HG02981 (cell line): ENCODE measurements at regions not wholly inside any gene's neighbourhood (a gene's known extent, or its start where the extent isn't known, plus 50 kb on each side); places are given as distances from the start of the nearest gene placed in this dataset.
"Not testable (repeated sequence)": the region's sequence is repeated elsewhere in the genome, so short reads cannot be mapped to it uniquely, and the experiment has no call there.

Source experiments
- ATAC-seq: cut with Tn5 transposase; IDR thresholded peaks from one replicate; pipeline ENCODE4 v1.9.1; 2021; ENCODE audit warnings: mild to moderate bottlenecking, moderate library complexity; ENCODE audit not compliant: unreplicated experiment

DNA sequence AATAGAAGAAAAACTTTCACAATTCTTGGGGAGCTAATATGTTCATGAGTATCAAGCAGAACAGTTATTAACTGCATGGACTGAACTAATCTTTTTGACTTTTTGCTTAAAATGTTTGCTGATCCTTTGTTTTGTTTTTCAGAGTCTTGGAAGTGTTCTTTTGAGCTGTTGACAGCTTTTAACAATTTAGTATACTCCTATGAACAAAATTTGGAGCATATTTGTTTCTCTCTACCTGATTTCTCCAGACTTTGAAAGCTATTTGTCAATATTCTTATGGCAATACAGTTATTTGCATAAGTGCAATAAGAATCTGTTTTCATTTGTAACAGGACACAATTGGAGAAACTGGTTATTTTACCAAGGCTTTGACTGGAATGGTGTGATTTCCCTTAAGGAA, 192.0 kb upstream of the ETV3 start:
- not testable (repeated sequence) for ATAC-seq

DNA sequence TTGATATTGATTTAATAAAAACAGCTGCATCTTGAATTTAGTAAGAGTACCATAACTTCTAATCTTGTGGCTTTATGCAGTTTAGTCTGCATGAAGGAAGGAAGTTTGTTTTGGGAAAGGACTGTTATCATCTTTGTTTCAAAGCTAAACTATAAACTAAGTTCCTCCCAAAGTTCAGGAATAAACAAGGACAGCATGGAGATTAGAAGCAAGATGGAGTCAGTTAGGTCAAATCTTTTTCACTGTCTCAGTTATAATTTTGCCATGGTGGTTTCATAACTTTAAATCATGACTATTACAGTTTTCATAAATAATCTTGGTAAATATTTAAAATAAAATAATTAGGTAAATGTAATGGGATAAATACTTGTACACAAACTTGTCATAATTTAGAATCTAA, 189.9 kb upstream of the ETV3 start:
- ATAC-seq, result not testable (repeated sequence)

DNA sequence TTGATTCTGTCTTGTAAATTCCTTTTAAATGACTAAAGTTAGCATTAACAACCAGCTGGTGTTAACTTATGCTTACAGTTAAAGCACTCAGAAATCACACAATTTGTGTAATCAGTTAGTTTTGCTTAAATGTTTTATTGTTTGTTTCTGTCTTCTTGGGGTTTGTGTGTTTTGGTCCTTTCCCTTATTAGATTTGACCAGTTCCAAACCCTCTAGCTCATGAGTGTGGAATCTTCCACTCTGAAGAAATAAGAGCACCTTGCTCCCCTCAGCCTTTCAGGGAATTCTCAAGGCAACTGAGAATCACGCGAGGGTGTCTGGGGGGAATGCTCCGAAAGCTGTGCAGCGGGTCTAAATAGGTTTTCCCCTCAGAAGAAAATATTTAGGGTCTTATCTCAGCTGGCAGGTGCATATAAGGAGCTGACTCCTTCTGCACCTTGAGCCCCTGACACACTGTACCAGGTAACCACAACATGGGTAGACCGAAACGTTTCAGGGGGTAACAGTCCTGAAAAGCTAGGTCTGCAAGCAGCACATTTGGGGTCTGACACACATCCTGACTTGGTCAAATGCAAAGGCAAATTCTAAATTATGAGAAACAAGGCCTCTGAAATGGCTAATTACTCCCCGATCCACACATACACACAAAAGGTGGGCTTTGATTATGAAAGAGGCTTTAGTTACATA, 188.1 kb upstream of the ETV3 start:
- no peak for ATAC-seq

DNA sequence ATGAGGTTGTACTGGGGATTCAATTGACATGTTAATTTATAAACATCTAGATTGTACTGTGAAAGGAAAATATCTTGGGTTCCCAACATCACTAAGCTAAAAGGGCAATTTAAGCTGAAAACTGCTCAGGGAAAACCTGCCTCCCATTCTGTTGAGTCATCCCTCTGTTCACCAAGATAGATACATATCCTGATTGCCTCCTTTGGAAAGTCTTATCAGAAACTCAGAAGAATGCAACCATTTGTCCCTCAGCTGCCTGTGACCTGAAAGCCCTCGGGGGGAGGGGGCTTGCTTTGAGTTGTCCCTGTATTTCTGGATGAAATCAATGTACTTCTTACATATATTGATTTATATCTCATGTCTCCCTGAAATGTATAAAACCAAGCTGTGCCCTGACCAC, 187.0 kb upstream of the ETV3 start:
- ATAC-seq, result no peak

DNA sequence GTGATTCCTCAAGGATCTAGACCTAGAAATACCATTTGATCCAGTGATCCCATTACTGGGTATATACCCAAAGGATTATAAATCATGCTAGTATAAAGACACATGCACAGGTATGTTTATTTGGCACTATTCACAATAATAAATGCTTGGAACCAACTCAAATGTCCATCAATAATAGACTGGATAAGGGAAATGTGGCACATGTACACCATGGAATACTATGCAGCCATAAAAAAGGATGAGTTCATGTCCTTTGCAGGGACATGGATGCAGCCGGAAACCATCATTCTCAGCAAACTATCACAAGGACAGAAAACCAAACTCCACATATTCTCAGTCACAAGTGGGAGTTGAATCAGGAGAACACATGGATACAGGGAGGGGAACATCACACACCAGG, 183.8 kb upstream of the ETV3 start:
- ATAC-seq, result not testable (repeated sequence)

DNA sequence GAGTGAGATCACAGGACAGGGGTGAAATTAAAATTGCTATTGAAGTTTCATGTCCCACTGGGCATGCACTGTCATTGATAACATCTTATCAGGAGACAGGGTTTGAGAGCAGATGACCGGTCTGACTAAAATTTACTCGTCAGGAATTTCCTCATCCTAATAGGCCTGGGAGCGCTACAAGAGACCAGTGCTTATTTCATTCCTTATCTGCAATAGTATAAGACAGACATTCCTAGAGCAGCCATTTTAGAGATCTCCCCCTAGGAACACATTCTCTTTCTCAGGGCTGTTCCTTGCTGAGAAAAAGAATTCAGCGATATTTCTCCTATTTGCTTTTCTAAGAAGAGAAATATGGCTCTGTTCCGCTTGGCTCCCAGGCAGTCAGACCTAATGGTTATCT, 181.4 kb upstream of the ETV3 start:
- no peak for ATAC-seq

DNA sequence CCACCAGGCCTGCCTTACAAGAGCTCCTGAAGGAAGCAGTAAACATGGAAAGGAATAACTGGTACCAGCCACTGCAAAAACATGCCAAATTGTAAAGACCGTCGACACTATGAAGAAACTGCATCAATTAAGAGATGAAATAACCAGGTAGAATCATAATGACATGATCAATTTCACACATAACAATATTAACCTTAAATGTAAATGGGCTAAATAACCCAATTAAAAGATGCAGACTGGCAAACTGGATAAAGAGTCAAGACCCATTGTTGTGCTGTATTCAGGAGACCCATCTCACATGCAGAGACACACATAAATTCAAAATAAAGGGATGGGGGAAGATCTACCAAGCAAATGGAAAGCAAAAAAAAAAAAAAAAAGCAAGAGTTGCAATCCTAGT, 179.0 kb upstream of the ETV3 start:
- not testable (repeated sequence) for ATAC-seq

DNA sequence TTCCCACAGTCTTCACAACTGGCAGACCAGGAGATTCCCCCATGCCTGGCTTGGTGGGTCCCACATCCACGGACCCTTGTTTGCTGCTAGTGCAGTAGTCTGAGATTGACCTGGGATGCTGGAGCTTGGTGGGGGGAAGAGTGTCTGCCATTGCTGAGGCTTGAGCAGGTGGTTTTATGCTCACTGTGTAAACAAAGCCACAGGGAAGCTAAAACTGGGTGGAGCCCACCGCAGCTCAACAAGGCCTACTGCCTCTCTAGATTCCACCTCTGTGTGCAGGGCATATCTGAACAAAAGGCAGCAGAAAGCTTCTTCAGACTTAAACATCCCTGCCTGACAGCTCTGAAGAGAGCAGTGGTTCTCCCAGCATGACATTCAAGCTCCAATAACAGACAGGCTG, 177.3 kb upstream of the ETV3 start:
- ATAC-seq, result no peak

DNA sequence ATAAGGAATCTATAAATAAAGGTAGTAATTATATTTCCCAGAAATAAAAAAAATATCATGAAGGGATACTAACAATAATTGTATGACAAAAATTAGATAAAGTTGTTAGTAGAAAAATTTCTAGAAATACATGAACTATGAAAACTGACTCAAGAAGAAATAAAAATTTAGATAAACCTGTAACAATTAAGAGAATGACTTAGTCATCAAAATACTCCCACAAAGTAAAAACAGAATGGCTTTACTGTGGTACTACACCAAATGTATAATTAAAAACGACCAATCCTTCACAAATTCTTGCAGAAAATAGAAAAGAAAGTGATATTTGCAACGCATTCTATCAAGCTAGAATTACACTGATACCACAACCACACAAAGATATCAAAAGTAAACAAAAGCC, 176.2 kb upstream of the ETV3 start:
- ATAC-seq, result no peak

DNA sequence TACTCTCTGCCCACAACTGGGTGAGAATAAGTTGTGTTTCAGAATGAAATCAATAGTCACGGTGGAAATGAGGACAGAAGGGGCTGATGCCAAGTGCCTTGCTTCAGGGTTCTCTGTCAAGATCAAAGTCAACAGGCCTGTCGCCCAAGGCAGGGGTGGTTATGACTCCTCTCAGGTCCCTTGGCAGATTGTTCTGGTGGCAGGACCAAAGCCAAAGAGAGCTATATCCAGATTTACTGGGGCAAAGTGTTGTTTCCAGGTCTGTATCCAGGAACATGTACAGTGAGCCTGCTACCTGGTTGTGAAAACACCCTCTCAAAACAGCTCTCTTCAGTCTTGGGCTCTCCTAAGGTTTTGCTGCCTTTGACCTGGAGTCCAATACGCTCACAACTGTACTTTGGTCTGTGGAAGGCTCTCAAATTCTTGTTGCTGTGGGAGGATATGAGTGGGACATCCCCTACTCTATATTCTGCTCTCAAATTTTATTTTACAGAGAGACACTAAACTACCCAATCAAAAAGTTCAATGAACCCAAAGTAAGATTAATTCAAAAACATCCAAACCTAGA, 175.1 kb upstream of the ETV3 start:
- ATAC-seq, result no peak

DNA sequence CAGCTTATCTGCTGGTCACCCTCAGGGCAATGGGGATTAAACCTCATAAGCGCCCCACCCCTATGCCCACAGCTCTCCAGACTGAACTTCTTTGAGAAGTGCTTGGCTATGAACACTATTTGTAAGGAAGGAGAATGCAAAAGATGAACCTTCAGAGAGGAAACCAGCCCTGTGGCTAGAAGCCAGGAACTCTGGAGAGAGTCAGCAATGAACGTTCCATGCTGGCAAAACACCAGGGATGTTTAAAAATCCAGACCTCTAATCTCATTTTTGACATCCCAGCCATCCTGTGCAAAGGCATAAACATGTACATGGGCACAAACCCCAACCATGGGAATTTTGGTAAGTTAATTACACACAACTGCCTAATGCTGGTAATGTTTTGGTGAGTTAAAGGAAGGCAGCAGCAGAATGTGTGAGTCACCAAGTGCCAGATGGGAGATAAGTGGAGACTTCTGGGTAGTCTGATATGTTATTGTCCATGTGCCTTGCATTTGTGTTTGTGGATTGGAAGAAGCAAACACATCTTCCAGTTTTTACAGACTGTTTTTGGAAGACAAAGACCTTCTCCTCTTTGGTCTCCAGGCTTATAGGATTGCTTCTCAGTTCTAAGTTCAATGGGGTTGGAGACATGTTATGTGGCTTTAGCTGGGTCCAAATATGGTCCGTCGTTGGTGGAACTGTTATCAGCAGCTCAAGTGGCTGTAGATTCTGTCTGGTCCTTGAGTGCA, 174.1 kb upstream of the ETV3 start:
- no peak for ATAC-seq

DNA sequence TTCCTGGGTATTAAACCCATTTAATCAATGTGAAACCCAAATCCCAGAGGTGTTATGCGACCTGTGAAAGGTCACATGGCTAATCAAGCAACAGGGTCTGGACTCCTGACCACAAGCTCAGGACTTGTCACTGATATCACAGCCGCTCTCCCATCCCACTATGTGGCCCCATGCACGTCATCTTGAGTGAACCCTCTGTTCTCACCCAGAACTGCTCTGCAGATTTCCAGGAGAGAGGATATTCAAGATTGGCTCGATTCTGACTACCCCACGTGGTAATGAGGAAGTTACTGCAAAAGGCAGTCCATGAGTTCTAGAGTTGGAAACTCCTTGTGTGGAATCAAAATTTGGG, 173.5 kb upstream of the ETV3 start:
- no peak for ATAC-seq

DNA sequence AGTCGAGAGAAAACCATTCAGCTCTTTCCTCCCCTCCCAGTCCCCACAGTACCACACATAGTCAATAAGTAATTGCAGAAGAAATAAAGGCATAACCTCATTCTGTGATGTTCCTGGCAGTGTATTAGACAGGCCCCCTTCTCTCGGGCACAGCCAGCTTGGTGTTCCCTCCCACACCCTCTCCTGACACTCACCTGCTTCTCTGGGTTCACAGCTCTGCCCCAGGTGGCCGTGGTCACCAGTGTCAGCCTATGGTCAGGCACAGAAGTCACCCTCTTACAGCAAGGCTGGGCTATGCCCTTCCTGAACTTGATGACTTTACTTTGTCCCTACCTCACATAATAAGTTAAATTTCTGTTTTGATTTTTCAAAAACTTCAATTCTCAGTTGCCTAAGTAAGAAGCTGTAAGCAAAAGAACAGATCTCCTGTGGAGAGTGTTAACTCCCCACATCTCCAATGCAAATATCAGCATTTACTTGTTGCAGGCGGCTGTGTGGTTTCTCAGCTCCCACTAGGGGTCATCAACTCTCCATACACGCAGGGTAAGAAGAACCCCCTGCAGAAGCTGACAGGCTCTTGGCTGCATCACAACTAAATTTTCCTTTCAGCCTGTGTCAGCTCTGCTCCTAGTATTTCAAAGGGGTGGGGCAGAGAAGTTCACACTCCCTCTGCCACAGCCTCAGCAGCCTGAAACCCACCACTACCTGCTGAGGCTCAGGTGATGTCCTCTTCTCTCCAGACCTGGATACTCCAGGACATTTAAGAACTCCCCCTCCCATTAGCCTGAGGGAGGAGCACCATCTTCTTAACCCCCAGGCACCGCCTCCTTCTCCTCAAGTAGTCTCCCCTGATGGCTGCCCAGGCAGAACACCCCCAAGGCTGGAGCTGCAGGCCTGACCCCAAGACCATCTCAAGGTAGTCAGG, 172.9 kb upstream of the ETV3 start:
- ATAC-seq, result not testable (repeated sequence)

DNA sequence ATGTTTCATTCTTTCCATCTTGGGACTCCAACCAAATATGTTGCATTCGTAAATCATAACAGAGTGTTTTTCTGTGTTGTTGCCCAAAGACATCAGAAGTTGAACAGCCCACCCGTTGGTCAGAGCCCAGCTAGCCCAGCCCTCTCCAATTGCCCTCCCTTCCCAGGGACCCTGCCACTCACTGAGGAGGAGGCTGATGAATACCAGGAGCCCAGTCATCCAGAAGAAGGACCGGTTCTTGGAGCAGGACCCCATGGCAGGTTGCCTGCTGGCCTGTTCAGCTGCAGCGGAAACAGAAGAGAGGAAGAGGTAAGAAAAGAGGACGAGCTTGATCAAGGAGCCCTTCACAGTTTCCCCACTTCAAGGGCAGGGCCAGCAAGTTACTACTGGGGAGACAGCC, 172.2 kb upstream of the ETV3 start:
- ATAC-seq, result no peak

DNA sequence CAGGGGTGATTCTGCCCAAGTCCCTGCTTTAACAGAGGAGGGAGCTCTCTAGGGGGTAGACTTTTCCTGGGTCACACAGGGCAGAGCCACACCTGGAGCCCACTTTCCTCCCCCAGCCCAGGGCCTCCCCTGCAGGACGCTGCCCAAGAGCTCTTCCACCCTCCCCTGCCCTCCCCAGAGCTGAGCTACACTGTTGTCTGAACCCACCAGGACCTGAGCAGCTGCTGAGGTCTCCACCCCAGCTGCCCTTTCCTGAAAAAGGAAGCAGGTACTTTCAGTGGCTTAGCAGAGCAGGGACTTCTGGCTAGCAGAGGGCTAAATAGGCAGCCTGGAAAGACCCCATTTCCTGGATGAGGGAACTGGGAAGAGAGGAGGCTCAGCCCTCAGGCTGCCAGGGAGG, 169.3 kb upstream of the ETV3 start:
- no peak for ATAC-seq

DNA sequence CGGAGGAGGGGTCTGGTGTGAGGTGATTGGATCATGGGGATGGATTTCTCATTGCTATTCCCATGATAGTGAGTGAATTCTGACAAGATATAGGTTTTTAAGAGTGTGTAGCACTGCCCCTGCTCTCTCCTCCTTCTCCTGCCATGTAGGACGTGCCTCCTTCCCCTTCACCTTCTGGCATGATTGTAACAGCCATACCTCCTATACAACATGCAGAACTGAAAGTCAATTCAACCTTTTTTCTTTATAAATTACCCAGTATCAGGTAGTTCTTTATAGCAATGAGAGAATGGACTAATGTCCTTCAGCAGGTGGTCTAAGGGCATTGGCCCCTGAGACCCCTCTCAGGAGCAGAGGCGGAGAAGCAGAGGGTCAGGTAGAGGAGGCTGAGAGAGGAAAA, 168.7 kb upstream of the ETV3 start:
- ATAC-seq, result no peak

DNA sequence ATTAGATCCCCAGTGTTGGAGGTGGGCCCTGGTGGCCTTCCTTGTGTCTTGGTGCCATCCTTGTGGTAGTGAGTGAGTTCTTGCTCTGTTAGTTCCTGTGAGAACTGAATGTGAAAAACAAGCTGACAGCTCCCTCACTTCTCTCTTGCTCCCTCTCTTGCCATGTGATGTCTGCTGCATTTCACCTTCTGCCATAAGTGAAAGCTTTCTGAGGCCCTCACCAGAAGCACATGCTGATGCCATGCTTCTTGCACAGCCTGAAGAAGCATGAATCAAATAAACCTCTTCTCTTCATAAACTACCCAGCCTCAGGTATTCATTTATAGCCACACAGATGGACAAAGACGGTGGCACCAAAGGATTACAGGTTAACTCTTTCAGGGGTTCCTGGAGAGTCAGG, 166.1 kb upstream of the ETV3 start:
- no peak for ATAC-seq

DNA sequence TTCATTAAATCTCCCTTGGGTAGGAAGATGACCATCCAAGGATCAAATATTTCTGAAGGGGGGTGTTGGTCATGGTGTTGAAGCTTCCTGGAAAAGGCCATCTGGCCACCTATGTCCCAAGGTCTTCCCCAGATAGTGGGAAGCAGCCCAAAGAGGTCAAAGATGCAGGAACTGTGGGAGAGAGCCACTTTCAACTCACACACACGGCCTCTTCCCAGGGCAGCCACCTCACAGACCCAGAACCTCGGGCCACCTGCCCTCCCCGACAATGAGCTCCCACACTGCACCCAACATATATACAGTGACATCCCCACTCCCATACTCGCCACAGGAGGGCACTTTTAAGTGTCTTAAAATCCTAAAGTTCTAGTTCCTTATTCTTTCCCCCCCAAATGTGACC, 164.5 kb upstream of the ETV3 start:
- no peak for ATAC-seq

DNA sequence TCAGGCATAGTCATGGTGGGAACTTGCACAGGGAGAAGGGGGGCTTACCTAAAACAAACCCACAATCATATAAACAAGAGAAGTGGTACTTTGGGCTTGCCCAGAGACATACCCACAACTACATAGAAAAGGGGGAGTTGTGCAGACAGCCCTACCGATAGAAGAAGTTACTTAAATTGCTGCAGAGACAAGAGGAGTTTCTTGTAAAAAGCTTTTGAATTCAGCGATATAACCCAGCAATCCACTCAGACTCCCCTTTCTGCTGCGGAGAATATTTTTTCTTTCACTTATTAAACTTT, 164.0 kb upstream of the ETV3 start:
- ATAC-seq, result no peak

DNA sequence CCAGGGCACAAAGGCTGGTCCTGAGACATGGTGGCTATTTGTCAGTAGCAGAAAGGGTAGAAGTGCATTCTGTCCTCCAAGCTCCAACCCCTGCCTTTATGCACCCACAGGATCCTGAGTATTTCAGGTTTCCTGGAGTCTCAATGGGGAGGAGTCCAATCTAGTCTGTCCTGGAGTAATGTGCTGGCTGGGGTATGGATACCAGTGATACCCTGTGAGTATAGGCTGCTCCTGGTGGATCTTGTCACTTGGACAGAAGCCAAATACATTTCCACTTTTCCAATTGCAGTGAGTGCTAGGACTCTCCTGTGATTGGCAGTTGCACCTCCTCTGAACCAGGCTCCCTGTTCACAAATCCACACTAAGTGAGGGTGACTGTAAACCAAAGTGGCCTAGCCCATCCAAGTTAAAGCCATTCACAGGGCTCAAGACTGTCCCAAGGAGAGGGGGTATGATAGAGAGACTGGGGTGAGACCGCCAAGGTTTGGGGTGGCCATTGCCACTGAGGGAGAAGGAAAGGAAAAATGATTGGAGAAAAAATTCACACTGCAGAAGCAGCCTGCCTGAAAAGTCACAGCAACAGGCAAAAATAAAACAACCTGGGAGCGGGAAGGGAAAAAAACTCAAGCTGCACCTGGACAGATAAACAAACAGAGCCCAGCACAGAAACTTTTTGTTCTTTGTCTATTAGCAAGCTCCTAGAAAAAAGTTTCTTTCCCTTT, 163.4 kb upstream of the ETV3 start:
- ATAC-seq, result no peak
